ENCODE measurements at regions not wholly inside any gene's neighbourhood (a gene's known extent, or its start where the extent isn't known, plus 50 kb on each side); places are given as distances from the start of the nearest gene placed in this dataset.

- no peak for TF ChIP-seq SUZ12 (IDR thresholded peaks at IDR 0.05; ENCODE audit: low read length)
Measured at GRCh38 chr2:103219398-103219797, 457.6 kb downstream of the TMEM182 start (continued).

DNA sequence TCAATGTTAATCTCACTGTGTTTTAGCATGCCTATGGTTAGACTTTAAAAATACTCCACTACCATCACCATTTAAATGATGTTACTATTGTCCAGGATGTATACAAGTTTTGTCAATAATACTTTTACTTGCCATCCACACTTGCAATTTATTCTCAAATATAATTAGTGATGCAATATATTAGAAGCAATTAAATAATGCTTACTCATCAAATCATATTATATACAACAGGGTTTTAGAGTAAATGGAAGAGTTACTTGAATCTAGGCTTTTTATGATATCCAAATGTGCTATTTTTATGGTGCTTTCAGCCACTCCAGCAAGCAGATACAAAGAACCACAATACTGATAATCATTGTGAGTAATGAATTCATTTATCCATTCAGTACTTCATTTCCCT lies 461.1 kb downstream of the TMEM182 start:
- no peak overlapping the region for H2BK5ac ChIP-seq (ENCODE audit: low read depth, low read length)
- H3K4me3 ChIP-seq (ENCODE audit: extremely low read depth in 1 of 4, insufficient read depth in 2 of 4, low read depth in 3 of 4, low read length in 4 of 4): no peak overlapping the region
- H2AK5ac ChIP-seq (ENCODE audit: low read depth, low read length): no peak overlapping the region
- ChIA-PET POLR2A (ENCODE audit: partially characterized antibody) (no interaction called here), CTCF (ENCODE audit: partially characterized antibody) (no interaction called here)
- H3K79me1 ChIP-seq (ENCODE audit: low read depth, low read length): no peaks in the 10 kb centered on the region
- no peak overlapping the region for H3K18ac ChIP-seq (ENCODE audit: extremely low read depth, low read length)
- H3K9me3 ChIP-seq (ENCODE audit: insufficient read depth in 2 of 2, low read depth in 1 of 2, low read length in 1 of 2): no peaks in the 10 kb centered on the region
- no peak overlapping the region for H2BK15ac ChIP-seq (ENCODE audit: low read length)
- H2BK120ac ChIP-seq (replicated peaks; ENCODE audit: low read depth, low read length): no peak overlapping the region
- peak; percentile 74; the same call in 1 of the 2 replicates for TF ChIP-seq MAFK (IDR thresholded peaks at IDR 0.05; ENCODE audit: low read depth, low read length)
- no peak for TF ChIP-seq EGR1 (IDR thresholded peaks at IDR 0.05; ENCODE audit: borderline replicate concordance, low read depth, low read length)
- H3K4me1 ChIP-seq (replicated peaks in 1 of 4; ENCODE audit: control insufficient read depth in 3 of 4, insufficient read depth in 4 of 4, low read length in 3 of 4): 0 out of 7 replicates have a peak, but pooled peaks cover 0 to 3% (median 0%) of the 10 kb centered on the region in 4 experiments
- no peaks in the 10 kb centered on the region for H3K27me3 ChIP-seq (replicated peaks in 1 of 4; ENCODE audit: control insufficient read depth in 3 of 4, extremely low read depth in 1 of 4, insufficient read depth in 3 of 4, low read length in 3 of 4)
- H3K9ac ChIP-seq (replicated peaks in 1 of 4; ENCODE audit: extremely low read depth in 1 of 4, low read depth in 3 of 4, low read length in 3 of 4): no peak overlapping the region
- H2BK20ac ChIP-seq (ENCODE audit: low read length): no peak overlapping the region
- FAIRE-seq (no peak), DNase-seq (ENCODE audit: low read depth in 1 of 2, low spot score in 2 of 2) (no peak)
- H3K23ac ChIP-seq (ENCODE audit: insufficient read length): no peak overlapping the region
- no peak overlapping the region for H4K91ac ChIP-seq (replicated peaks; ENCODE audit: insufficient read length, low read length)
- no peaks in the 10 kb centered on the region for H3K23me2 ChIP-seq (ENCODE audit: low read depth, low read length)
- H3K4ac ChIP-seq (replicated peaks; ENCODE audit: insufficient read length, low read depth, low read length): no peak overlapping the region
- H2AFZ ChIP-seq (ENCODE audit: low read length): no peak overlapping the region
- H3K56ac ChIP-seq (replicated peaks; ENCODE audit: insufficient read length, low read depth, low read length): no peak overlapping the region
- no peak overlapping the region for H3K14ac ChIP-seq (ENCODE audit: insufficient read length)
- no peak overlapping the region for H3K4me2 ChIP-seq (ENCODE audit: insufficient read depth in 1 of 2, low read depth in 2 of 2, low read length in 2 of 2)
- no peak overlapping the region for H3K27ac ChIP-seq (ENCODE audit: low read depth, low read length)
- no peaks in the 10 kb centered on the region for H3K36me3 ChIP-seq (ENCODE audit: control insufficient read depth in 2 of 4, insufficient read depth in 4 of 4, low read length in 3 of 4)
- no peaks in the 10 kb centered on the region for H4K20me1 ChIP-seq (replicated peaks in 1 of 2; ENCODE audit: control insufficient read depth in 1 of 2, insufficient read depth in 2 of 2, low read length in 2 of 2)
- H2BK12ac ChIP-seq (ENCODE audit: low read depth, low read length): no peak overlapping the region
- no peak overlapping the region for H4K5ac ChIP-seq (ENCODE audit: insufficient read length, low read depth, low read length)
- no peak overlapping the region for H4K8ac ChIP-seq (ENCODE audit: extremely low read depth, insufficient read depth, low read length)
- no peaks in the 10 kb centered on the region for H3K79me2 ChIP-seq (ENCODE audit: control insufficient read depth in 1 of 2, insufficient read depth in 2 of 2, low read length in 2 of 2)
